HPDE6-E6E7 (cell line): ENCODE measurements at regions not wholly inside any gene's neighbourhood (a gene's known extent, or its start where the extent isn't known, plus 50 kb on each side); places are given as distances from the start of the nearest gene placed in this dataset.

Source experiments
- DNase-seq: peaks from one replicate; pipeline ENCODE4 v3.0.0; 2011; ENCODE audit warnings: missing footprints; ENCODE audit errors: extremely low spot score

DNA sequence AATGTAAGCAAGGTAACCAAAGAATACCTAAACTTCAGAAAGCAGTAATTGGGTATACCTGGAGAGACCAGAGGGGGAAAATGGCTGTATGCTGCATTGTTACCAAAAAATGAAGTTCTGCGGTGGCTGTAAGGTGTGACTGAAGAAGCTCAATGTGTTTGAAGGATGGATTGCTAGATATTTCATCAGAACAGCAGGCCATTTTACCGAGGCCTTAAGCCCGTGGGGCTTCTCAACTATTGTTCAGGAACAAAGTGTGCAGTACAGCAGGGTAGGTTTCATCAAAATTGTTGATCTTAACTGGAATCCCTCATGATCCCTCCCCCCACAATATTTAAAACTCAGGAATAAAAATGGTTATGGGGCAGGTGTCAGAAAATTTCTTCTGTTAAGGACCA, 204.0 kb upstream of the GHITM start:
- DNase-seq = no peak

GRCh38 chr10:83935911-83936310, 203.4 kb upstream of the GHITM start:
- DNase-seq = no peak

DNA sequence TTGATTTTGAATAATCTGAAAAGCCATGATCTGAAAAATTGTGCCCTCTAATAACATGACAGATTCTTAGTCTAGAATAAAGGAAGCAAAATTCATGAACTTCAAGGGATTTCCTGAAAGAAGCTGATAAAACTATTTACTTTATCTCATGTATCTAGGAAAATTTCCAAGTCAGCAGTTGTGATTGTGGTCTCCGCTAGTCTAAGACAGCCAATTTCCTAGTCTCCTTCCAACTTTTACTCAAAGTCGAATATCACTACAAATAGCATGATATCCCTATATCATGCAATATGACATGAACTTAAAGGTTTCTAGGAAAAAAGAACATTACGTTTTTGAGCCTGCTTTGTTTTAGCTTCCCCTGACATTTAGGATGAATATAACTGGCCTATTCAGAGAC, 202.1 kb upstream of the GHITM start:
- DNase-seq = no peak

GRCh38 chr10:83937826-83938225, 201.5 kb upstream of the GHITM start:
- no peak for DNase-seq

- no peak for DNase-seq
These were observed 198.1 kb upstream of the GHITM start for GRCh38 chr10:83941189-83941588.

DNA sequence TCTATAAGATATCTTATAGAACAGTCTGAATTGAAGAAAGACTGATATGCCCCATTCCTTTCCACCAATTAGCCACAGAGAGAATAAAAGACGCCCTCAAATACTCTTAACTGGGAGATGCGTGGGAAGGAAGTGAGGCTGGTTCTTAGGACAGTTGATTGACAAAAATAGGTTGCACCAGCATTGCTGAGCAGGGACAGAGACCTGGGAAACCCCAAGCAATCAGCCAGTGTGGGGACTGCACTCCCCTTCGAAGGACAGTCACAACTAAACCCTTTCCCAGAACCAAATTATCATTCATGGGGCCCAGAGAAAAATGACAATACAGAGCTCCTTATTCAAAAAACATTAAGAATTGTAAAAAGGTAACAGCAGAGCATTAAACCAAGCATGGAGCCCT, 196.9 kb upstream of the GHITM start:
- no peak for DNase-seq

- no peak for DNase-seq
These were observed 196.3 kb upstream of the GHITM start for GRCh38 chr10:83943049-83943448.

DNA sequence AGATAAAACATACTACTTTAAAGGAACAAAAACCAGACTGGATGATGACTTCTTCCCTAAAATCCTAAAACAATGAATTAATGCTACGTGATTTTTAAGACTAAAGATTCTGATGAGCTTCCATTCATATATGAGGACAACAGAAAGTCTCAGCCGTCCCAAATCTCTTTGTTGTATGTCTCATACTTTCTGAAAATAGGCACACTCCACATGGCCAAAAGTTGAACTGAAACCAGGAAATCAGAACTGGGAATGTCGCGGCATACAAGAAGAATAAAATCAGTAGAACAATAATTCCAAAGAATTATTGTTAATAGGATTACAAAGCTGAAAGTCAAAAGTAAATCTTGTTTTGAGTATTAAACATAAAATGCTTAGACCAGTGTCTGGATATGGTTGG, 195.4 kb upstream of the GHITM start:
- DNase-seq = no peak

- DNase-seq = no peak
These were observed 193.2 kb upstream of the GHITM start for GRCh38 chr10:83945982-83946718.

- no peak for DNase-seq
These were observed 187.0 kb upstream of the GHITM start for GRCh38 chr10:83952314-83952713.

DNA sequence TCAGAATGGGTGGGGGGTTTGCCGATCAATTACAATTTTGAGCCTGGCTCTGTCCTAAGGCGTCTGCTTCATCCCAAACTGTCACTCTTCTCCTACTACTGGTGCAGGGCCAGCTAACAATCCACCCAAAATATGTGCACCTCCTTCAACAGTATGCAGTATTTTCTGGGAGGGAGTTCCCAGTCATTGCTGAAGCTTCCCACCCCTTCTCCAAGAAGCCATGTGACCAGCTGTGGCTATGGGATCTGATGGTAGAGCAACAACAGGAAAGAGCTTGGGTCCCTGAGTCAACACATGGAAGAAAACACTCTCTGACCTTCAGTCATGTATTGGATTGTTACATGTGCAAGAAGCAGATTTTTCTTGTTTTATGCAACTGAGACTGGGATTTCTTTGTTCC, 185.7 kb upstream of the GHITM start:
- no peak for DNase-seq

GRCh38 chr10:83954193-83954799, 185.0 kb upstream of the GHITM start:
- no peak for DNase-seq

- no peak for DNase-seq
These were observed 183.9 kb upstream of the GHITM start for GRCh38 chr10:83955406-83955805.

DNA sequence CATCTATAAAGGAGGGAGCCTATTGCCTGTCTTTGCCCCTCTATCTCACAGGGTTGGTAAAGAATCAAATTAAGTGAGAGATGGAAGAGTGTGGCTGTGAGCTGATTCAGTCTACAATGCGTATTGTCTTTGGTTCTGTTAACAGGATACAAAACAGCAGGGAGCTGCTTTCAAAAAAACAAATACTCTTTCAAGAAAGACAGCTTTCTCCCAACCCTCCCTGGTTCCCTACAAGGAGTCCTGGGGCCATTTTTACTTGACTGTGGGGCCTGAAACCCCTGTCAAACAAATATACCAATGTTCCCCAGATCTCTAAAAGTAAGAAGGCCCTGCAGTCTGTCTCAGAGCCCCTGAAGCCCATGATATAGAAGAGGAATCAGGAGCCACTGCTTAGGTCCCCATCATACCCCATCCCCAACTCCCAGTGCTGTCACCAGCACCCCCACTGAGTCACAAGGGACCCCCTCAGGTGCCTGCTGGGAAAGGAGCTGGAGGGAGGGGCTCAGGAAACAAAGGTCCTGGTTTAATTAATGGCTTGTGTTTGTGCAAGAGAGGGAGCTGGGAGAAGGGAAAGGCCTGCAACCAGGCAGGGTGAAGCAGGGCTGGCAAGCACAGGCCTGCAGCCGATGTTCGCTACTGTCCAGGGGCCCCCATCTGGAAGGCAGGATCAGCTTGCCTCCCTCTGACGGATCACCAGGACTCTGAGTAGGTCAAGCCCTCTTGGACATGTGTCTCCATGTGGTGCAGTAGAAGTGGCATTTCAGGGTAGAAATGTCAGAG, 182.0 kb upstream of the GHITM start:
- no peak for DNase-seq

- DNase-seq = no peak
These were observed 180.0 kb upstream of the GHITM start for GRCh38 chr10:83959328-83959727.

DNA sequence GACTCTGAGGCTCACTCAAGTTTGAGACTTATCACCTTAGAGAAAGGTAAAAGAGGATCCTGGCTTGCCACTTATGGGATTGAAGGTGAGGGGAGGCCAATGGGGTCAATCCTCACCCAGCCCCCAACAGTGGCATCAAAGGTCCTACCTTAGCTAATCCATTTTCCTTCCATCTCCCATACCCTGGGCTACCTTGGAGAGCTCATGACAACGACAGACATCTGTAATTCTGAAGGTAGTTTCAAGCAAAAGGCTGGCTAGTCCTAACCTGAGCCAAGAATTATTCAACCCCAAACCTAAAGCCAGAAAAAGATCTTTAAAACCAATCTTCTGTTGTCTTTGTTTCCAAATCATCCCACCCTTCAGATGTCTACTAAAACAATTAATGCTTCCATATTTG, 179.2 kb upstream of the GHITM start:
- no peak for DNase-seq

DNA sequence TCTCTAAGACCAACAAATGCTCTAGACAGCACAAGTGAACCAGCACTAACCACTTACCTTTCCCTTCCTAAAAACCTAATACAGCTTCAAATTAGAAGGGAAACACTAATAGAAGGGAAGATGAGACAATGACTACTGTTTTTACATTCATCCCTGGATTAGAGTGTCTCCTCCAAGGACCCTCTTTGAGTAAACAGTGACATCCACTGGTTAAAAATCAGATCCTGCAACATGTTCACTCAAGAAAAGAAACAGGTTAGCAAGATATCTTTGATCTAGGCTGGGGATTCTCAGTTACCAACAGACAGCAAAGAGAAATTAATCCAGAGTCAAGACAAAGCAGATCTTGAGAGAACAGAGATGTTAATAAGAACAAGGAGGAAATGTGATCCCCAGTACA, 177.7 kb upstream of the GHITM start:
- no peak for DNase-seq

GRCh38 chr10:83963446-83963845, 175.9 kb upstream of the GHITM start:
- no peak for DNase-seq

GRCh38 chr10:83965473-83965872, 173.8 kb upstream of the GHITM start:
- DNase-seq = no peak

GRCh38 chr10:83968052-83968451, 171.3 kb upstream of the GHITM start:
- no peak for DNase-seq

GRCh38 chr10:83978681-83979383, 160.5 kb upstream of the GHITM start:
- DNase-seq = no peak

DNA sequence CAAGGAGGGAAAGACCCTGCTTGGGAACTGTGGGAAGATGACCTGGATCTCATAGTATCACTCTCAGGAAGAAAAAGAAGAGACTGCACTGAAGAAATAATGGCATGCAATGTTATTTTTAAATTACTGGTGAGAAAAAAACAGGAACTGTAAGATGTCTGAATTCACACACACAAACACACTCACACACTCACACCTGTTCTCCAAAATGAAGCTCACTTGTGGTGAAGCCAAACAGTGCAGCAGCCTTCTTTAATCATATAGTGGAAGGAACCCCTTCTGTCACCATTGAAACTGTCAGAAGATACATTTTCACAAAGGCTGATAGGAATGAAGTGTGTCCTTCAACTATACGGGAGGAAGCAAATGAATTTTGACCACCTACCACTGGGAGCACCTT, 156.5 kb upstream of the GHITM start:
- no peak for DNase-seq
